A549 (cell line): ENCODE measurements at regions not wholly inside any gene's neighbourhood (a gene's known extent, or its start where the extent isn't known, plus 50 kb on each side); places are given as distances from the start of the nearest gene placed in this dataset.

ENCODE experiments used
- BHLHE40 ChIP-seq: IDR thresholded peaks from 2 replicates; pipeline ENCODE4 v1.6.1; 2012; ENCODE audit warnings: low read depth, low read length, inconsistent platforms
- CHD2 ChIP-seq: fragments of 150-350 bp; IDR thresholded peaks from 2 replicates; pipeline ENCODE4 v1.6.1; 2014; ENCODE audit warnings: low read length; ENCODE audit not compliant: partially characterized antibody
- CTCF ChIP-seq: fragments of >200 bp; sonication (Bioruptor Twin); formaldehyde crosslinking; IDR thresholded peaks from 3 replicates; pipeline ENCODE4 v1.5.1; 2016
- HMGXB4 ChIP-seq: fragments of 250-450 bp; sonication (Bioruptor Pico); IDR thresholded peaks from 2 replicates; pipeline ENCODE4 v1.5.0; 2021; ENCODE audit warnings: mild to moderate bottlenecking, moderate library complexity, borderline replicate concordance
- JUN ChIP-seq, 2 experiments: fragments of >200 bp; sonication (Bioruptor Twin); formaldehyde crosslinking; IDR thresholded peaks; 2 replicates in 1 of 2; 3 replicates in 1 of 2; pipeline ENCODE4 v1.6.1; 2016 to 2017
- JUNB ChIP-seq: fragments of >200 bp; sonication (Bioruptor Twin); formaldehyde crosslinking; IDR thresholded peaks from 2 replicates; pipeline ENCODE4 v1.6.1; 2016
- MAX ChIP-seq: IDR thresholded peaks from 2 replicates; pipeline ENCODE4 v1.6.1; 2012
- MYC ChIP-seq: IDR thresholded peaks from 2 replicates; pipeline ENCODE4 v1.6.1; 2012; ENCODE audit warnings: mild to moderate bottlenecking, inconsistent platforms, low read length, improper control_type of control experiment, borderline replicate concordance
- POLR2A ChIP-seq: IDR thresholded peaks from 2 replicates; pipeline ENCODE4 v1.6.1; 2012; ENCODE audit warnings: mild to moderate bottlenecking, low read length
- TP53 ChIP-seq: fragments of 250-450 bp; sonication (Bioruptor Pico); IDR thresholded peaks from 2 replicates; pipeline ENCODE4 v1.5.0; 2021; ENCODE audit warnings: mild to moderate bottlenecking, moderate library complexity

DNA sequence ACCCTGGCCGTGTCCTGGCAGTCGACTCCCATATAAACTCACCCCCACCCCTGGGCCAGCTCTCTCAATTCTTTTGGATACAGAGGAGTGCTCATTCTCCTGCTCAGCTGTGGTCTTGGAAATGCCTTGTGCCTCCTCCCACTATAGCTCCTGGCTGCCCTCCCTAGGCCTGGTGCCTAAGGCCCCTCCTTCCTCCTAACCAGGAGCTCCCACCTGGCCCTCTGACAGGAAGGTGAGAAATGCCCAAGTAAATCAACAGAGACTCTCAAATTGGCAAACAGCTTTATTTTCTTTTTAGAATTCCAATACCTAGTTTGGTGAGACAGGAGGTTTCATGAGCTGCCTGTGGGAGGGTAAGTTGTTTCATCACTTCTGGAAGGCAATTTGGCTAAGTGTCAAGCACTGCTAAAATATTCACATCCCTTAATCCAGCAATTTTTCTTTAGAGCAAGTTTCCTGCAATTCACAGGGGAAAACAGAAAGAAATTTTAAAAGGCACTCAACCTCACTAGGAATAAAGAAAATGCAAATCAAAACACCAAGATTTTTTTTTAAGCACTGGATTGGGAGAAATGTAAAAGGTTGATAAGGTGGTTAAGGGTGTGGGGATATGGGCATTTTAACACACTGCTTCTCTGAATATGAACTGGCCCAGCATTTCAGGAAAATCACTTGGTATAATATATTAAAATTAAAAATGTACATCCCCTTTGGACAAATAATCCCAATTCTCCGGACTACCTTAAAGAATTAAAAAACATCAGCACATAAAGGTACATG lies 209.7 kb upstream of the ARHGAP20 start:
- TF ChIP-seq CTCF, result no peak
- no peak for TF ChIP-seq CHD2
- TF ChIP-seq POLR2A, result no peak
- TF ChIP-seq HMGXB4 (CRISPR knock-in tag), result no peak
- no peak for TF ChIP-seq BHLHE40
- no peak for TF ChIP-seq JUN (IDR thresholded peaks at IDR 0.05)
- no peak for TF ChIP-seq JUNB
- no peak for TF ChIP-seq TP53 (CRISPR knock-in tag)
- no peak for TF ChIP-seq MYC
- no peak for TF ChIP-seq MAX
